GM19452 (cell line): ENCODE measurements at regions not wholly inside any gene's neighbourhood (a gene's known extent, or its start where the extent isn't known, plus 50 kb on each side); places are given as distances from the start of the nearest gene placed in this dataset.

ENCODE experiments used
- ATAC-seq: cut with Tn5 transposase; IDR thresholded peaks from one replicate; pipeline ENCODE4 v1.9.1; 2021; ENCODE audit not compliant: unreplicated experiment

GRCh38 chr1:59229138-59229537, 67.8 kb upstream of the FGGY start:
- ATAC-seq: no peak

- ATAC-seq: no peak
These were observed 66.3 kb upstream of the FGGY start for GRCh38 chr1:59230622-59231021.

- ATAC-seq: no peak
These were observed 64.7 kb upstream of the FGGY start for GRCh38 chr1:59232216-59232615.

GRCh38 chr1:59233444-59233843, 63.5 kb upstream of the FGGY start:
- no peak for ATAC-seq

GRCh38 chr1:59236721-59237545, 60.0 kb upstream of the FGGY start:
- no peak for ATAC-seq

DNA sequence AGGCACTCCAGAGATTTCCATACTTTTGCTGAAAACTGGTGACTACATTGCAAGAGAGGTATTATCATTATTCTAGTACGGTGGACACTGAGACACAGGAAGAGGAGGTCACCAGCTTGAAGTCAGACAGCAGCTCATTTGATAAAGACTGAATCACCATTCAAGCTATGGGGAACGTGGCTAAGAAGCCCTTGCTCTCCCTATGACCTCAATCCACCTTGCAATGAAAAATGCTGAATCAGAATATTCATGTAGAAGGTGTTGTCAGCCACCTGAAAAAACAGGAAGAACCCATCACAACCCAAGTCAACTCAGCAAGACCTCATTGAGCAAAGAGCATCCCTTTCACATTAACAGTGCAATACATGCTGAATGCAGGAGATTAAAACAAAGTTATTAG, 59.0 kb upstream of the FGGY start:
- ATAC-seq: no peak

GRCh38 chr1:59238333-59238934, 58.5 kb upstream of the FGGY start:
- no peak for ATAC-seq

- no peak for ATAC-seq
These were observed 57.9 kb upstream of the FGGY start for GRCh38 chr1:59238993-59239392.

DNA sequence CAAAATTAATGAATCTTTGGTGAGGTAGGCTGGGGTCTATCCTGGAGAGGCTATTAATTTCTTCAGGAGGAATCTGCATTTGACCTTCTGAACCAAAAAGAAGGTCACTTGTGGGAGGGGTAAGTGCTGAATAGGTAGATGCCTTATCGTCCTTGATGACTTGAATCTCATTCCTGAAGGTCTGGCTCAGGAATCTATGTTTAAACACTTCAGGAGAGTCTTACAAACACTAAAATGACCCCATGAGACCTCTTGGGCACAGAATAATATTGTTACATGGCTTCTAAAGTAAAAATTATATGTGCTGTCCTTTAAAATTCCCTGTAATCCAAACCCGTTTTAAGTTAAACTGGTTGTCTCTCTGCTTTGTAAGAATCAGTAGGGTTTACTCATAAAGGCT, 55.0 kb upstream of the FGGY start:
- ATAC-seq: no peak

- ATAC-seq: no peak
These were observed 54.5 kb upstream of the FGGY start for GRCh38 chr1:59242370-59242769.

DNA sequence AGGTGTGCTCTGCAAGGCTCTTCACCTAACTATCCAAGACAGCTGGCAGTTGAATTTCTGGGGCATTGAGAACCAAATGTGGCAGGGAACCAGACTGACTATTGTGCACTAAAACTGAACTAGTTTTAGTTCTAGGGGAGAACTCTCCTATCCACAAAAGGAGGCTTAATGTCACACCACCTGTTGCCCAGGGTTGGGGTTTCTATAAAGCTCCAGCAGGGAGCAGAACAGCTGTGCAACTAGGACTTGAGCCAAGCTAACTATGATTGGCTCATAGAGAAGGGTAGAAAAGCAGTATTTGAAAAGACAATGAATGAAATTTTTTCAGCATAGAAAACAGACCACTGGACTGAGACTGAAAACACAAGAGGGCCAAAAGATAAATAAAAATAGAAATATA, 53.3 kb upstream of the FGGY start:
- ATAC-seq: no peak

DNA sequence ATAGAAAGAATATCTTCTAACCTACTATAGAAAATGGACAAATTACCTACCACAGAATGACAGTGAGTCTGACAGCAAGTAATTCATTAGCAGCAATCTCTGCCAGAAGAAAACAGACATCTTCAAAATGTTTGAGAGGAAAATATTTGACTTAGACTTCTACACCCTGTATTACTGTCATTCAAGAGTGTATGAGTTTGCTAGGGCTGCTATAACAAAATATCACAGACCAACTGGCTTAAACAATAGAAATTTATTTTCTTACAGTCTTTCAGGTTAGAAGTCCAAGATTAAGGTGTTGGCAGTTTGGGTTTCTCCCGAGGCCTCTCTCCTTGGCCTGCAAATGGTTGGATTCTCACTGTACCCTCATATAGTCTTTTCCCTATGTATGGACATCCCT, 52.9 kb upstream of the FGGY start:
- no peak for ATAC-seq

GRCh38 chr1:59244891-59245290, 52.0 kb upstream of the FGGY start:
- no peak for ATAC-seq
